HEK293 (cell line): ENCODE measurements at regions not wholly inside any gene's neighbourhood (a gene's known extent, or its start where the extent isn't known, plus 50 kb on each side); places are given as distances from the start of the nearest gene placed in this dataset.

Source experiments
- CTCF ChIP-seq: fragments of 450-650 bp; formaldehyde crosslinking; IDR thresholded peaks from 2 replicates; pipeline ENCODE4 v1.5.1; 2016; ENCODE audit warnings: missing biosample characterization, missing genetic modification characterization
- REST ChIP-seq: fragments of 450-650 bp; formaldehyde crosslinking; IDR thresholded peaks from 2 replicates; pipeline ENCODE4 v1.5.1; 2016; ENCODE audit warnings: missing biosample characterization, missing genetic modification characterization
- SALL2 ChIP-seq: fragments of 450-650 bp; formaldehyde crosslinking; IDR thresholded peaks from 2 replicates; pipeline ENCODE4 v1.5.0; 2017; ENCODE audit warnings: missing biosample characterization, mild to moderate bottlenecking, missing genetic modification characterization, borderline replicate concordance
- TCF7L2 ChIP-seq: IDR thresholded peaks from 2 replicates; pipeline ENCODE4 v1.6.1; 2011; ENCODE audit warnings: low read depth, mild to moderate bottlenecking, inconsistent platforms, low read length, moderate library complexity, borderline replicate concordance
- ZBTB17 ChIP-seq: fragments of 450-650 bp; formaldehyde crosslinking; IDR thresholded peaks from 2 replicates; pipeline ENCODE4 v1.5.1; 2016; ENCODE audit warnings: missing biosample characterization, missing genetic modification characterization
- ZEB2 ChIP-seq: fragments of 450-650 bp; formaldehyde crosslinking; IDR thresholded peaks from 2 replicates; pipeline ENCODE4 v1.5.1; 2016; ENCODE audit warnings: missing biosample characterization, missing genetic modification characterization
- ZNF132 ChIP-seq: fragments of 450-650 bp; formaldehyde crosslinking; IDR thresholded peaks from 2 replicates; pipeline ENCODE4 v1.5.1; 2017; ENCODE audit warnings: missing biosample characterization, missing genetic modification characterization, borderline replicate concordance
- ZNF510 ChIP-seq: fragments of 450-650 bp; formaldehyde crosslinking; IDR thresholded peaks from 2 replicates; pipeline ENCODE4 v1.5.1; 2018; ENCODE audit warnings: mild to moderate bottlenecking, missing genetic modification characterization, missing biosample characterization; ENCODE audit not compliant: insufficient replicate concordance
- ZNF548 ChIP-seq: fragments of 450-650 bp; formaldehyde crosslinking; IDR thresholded peaks from 2 replicates; pipeline ENCODE4 v1.5.1; 2016; ENCODE audit warnings: missing biosample characterization, missing genetic modification characterization
- ZNF560 ChIP-seq: fragments of 450-650 bp; formaldehyde crosslinking; IDR thresholded peaks from 2 replicates; pipeline ENCODE4 v1.5.1; 2017; ENCODE audit warnings: missing biosample characterization, missing genetic modification characterization, borderline replicate concordance
- ZNF624 ChIP-seq: fragments of 450-650 bp; formaldehyde crosslinking; IDR thresholded peaks from 2 replicates; pipeline ENCODE4 v1.5.1; 2017; ENCODE audit warnings: missing biosample characterization, missing genetic modification characterization
- ZNF639 ChIP-seq: fragments of 450-650 bp; formaldehyde crosslinking; IDR thresholded peaks from 2 replicates; pipeline ENCODE4 v1.5.1; 2016; ENCODE audit warnings: missing biosample characterization, missing genetic modification characterization
- ZNF776 ChIP-seq: fragments of 450-650 bp; formaldehyde crosslinking; IDR thresholded peaks from 2 replicates; pipeline ENCODE4 v1.5.0; 2017; ENCODE audit warnings: missing biosample characterization, missing genetic modification characterization, borderline replicate concordance
- ZSCAN23 ChIP-seq: fragments of 450-650 bp; formaldehyde crosslinking; IDR thresholded peaks from 2 replicates; pipeline ENCODE4 v1.5.1; 2016; ENCODE audit warnings: missing biosample characterization, missing genetic modification characterization

GRCh38 chr3:117885011-117885441 is 1149.6 kb downstream of the IGSF11 start:
- TF ChIP-seq ZNF624 (no peak), CTCF (tag by site-specific recombination) (no peak), TCF7L2 (no peak), ZNF560 (tag by site-specific recombination) (no peak), ZNF639 (tag by site-specific recombination) (no peak), ZNF548 (tag by site-specific recombination) (no peak), ZNF132 (tag by site-specific recombination) (no peak), REST (tag by site-specific recombination) (no peak), ZNF510 (tag by site-specific recombination) (no peak), ZBTB17 (tag by site-specific recombination) (no peak), SALL2 (tag by site-specific recombination) (no peak), ZSCAN23 (tag by site-specific recombination) (no peak), ZEB2 (tag by site-specific recombination) (no peak), ZNF776 (tag by site-specific recombination) (no peak)
